IMR-90 (cell line): ENCODE measurements at regions not wholly inside any gene's neighbourhood (a gene's known extent, or its start where the extent isn't known, plus 50 kb on each side); places are given as distances from the start of the nearest gene placed in this dataset.

ENCODE experiments used
- ATAC-seq: fragments of 200-7000 bp; cut with Tn5 transposase; 2 replicates; pipeline ENCODE4 v1.9.1; 2020; ENCODE audit warnings: low read depth, mild to moderate bottlenecking, moderate library complexity
- BruUV-seq: library from RNA; stranded (reverse); fragments of 400-500 nt; replicated peaks from 2 replicates; lab custom pipeline; 2021; lab: Mats Ljungman, UMichigan
- CTCF ChIA-PET: fragments of 300-600 bp; formaldehyde crosslinking; extraction: SDS; loops from one replicate; lab custom pipeline; 2021; ENCODE audit warnings: antibody characterized with exemption; lab: Yijun Ruan, JAX
- POLR2A ChIA-PET: fragments of 300-600 bp; sonication (Branson Sonifier 250); formaldehyde crosslinking; loops from one replicate; lab custom pipeline; 2022; ENCODE audit warnings: antibody characterized with exemption; ENCODE audit not compliant: unreplicated experiment; lab: Charles Lee
- DNase-seq: peaks from one replicate; pipeline ENCODE4 v3.0.0; 2013
- H2AFZ ChIP-seq: replicated peaks from 2 replicates; pipeline ENCODE3; 2013; ENCODE audit warnings: low read length, mild to moderate bottlenecking; ENCODE audit not compliant: poor library complexity
- H2AK5ac ChIP-seq: 2 replicates; pipeline ENCODE4 v1.6.1; 2013; ENCODE audit warnings: low read depth, low read length, inconsistent platforms
- H2AK9ac ChIP-seq: replicated peaks from 2 replicates; pipeline ENCODE3; 2013; ENCODE audit warnings: mild to moderate bottlenecking, low read depth, low read length, moderate library complexity; ENCODE audit not compliant: poor library complexity
- H2BK120ac ChIP-seq: 2 replicates; pipeline ENCODE4 v1.6.1; 2013; ENCODE audit warnings: low read depth, low read length, inconsistent platforms
- H2BK15ac ChIP-seq: 3 replicates; pipeline ENCODE4 v1.6.1; 2013; ENCODE audit warnings: low read depth, low read length, inconsistent platforms
- H2BK20ac ChIP-seq: 2 replicates; pipeline ENCODE4 v1.6.1; 2013; ENCODE audit warnings: low read depth, mild to moderate bottlenecking, inconsistent platforms, low read length, moderate library complexity
- H2BK5ac ChIP-seq: 2 replicates; pipeline ENCODE4 v1.6.1; 2013; ENCODE audit warnings: mild to moderate bottlenecking, low read depth, low read length, inconsistent platforms; ENCODE audit not compliant: poor library complexity, severe bottlenecking
- H3K14ac ChIP-seq: replicated peaks from 2 replicates; pipeline ENCODE4 v1.6.1; 2013; ENCODE audit warnings: low read depth, low read length, inconsistent platforms
- H3K18ac ChIP-seq: 2 replicates; pipeline ENCODE4 v1.6.1; 2013; ENCODE audit warnings: low read depth, low read length, control low read depth
- H3K23ac ChIP-seq: 2 replicates; pipeline ENCODE4 v1.6.1; 2013; ENCODE audit warnings: low read depth, low read length, inconsistent platforms
- H3K27ac ChIP-seq: 2 replicates; pipeline ENCODE4 v1.5.1; 2013; ENCODE audit warnings: mild to moderate bottlenecking, control low read depth, low read length; ENCODE audit not compliant: insufficient read depth
- H3K27me3 ChIP-seq: 2 replicates; pipeline ENCODE4 v1.6.1; 2013; ENCODE audit warnings: low read length; ENCODE audit not compliant: control insufficient read depth, insufficient read depth
- H3K36me3 ChIP-seq: 2 replicates; pipeline ENCODE4 v1.6.1; 2013; ENCODE audit warnings: low read length, mixed read lengths; ENCODE audit not compliant: control insufficient read depth, insufficient read depth
- H3K4ac ChIP-seq: 2 replicates; pipeline ENCODE4 v1.6.1; 2013; ENCODE audit warnings: low read depth, low read length, inconsistent platforms
- H3K4me1 ChIP-seq: 2 replicates; pipeline ENCODE4 v1.6.1; 2013; ENCODE audit warnings: low read length, mixed read lengths; ENCODE audit not compliant: control insufficient read depth, insufficient read depth
- H3K4me2 ChIP-seq: 2 replicates; pipeline ENCODE4 v1.6.1; 2013; ENCODE audit warnings: low read depth, mild to moderate bottlenecking, control low read depth, low read length, moderate library complexity
- H3K4me3 ChIP-seq: 2 replicates; pipeline ENCODE4 v1.5.1; 2013; ENCODE audit warnings: low read depth, mild to moderate bottlenecking, control low read depth, low read length, moderate library complexity; ENCODE audit not compliant: insufficient read depth
- H3K56ac ChIP-seq: 2 replicates; pipeline ENCODE4 v1.6.1; 2013; ENCODE audit warnings: low read length, inconsistent platforms; ENCODE audit not compliant: insufficient read depth; ENCODE audit errors: extremely low read depth
- H3K79me1 ChIP-seq, 2 experiments: 2 replicates each; pipeline ENCODE4 v1.6.1; 2013; ENCODE audit warnings: low read length in 2 of 2, inconsistent platforms in 1 of 2, low read depth in 1 of 2
- H3K9ac ChIP-seq: 2 replicates; pipeline ENCODE4 v1.6.1; 2013; ENCODE audit warnings: low read depth, low read length, control low read depth
- H3K9me1 ChIP-seq: 2 replicates; pipeline ENCODE4 v1.6.1; 2013; ENCODE audit warnings: low read length, inconsistent platforms; ENCODE audit not compliant: insufficient read depth
- H3K9me3 ChIP-seq: 2 replicates; pipeline ENCODE4 v1.6.1; 2013; ENCODE audit warnings: low read length; ENCODE audit not compliant: control insufficient read depth, insufficient read depth
- H4K20me1 ChIP-seq: 2 replicates; pipeline ENCODE4 v1.6.1; 2013; ENCODE audit warnings: low read length, inconsistent platforms; ENCODE audit not compliant: insufficient read depth
- H4K5ac ChIP-seq: 2 replicates; pipeline ENCODE4 v1.6.1; 2013; ENCODE audit warnings: mild to moderate bottlenecking, low read depth, low read length, control low read depth
- H4K8ac ChIP-seq, 2 experiments: 2 replicates each; pipeline ENCODE4 v1.6.1; 2013; ENCODE audit warnings: low read depth in 2 of 2, low read length in 2 of 2, control low read depth in 1 of 2, inconsistent platforms in 1 of 2
- H4K91ac ChIP-seq: 2 replicates; pipeline ENCODE4 v1.6.1; 2013; ENCODE audit warnings: low read depth, low read length, inconsistent platforms; ENCODE audit not compliant: insufficient read depth
- BHLHE40 ChIP-seq: fragments of 150-350 bp; IDR thresholded peaks from 2 replicates; pipeline ENCODE4 v1.6.1; 2016; ENCODE audit warnings: mild to moderate bottlenecking, low read depth, low read length
- CEBPB ChIP-seq: IDR thresholded peaks from 2 replicates; pipeline ENCODE4 v1.6.1; 2012; ENCODE audit warnings: low read depth, low read length, improper control_type of control experiment
- CHD1 ChIP-seq: IDR thresholded peaks from 2 replicates; pipeline ENCODE4 v1.6.1; 2012; ENCODE audit warnings: low read depth, low read length, improper control_type of control experiment
- FOS ChIP-seq: fragments of 150-350 bp; IDR thresholded peaks from 2 replicates; pipeline ENCODE4 v1.6.1; 2016; ENCODE audit warnings: low read depth, low read length
- MAFK ChIP-seq: IDR thresholded peaks from 2 replicates; pipeline ENCODE4 v1.6.1; 2012; ENCODE audit warnings: low read depth, low read length, improper control_type of control experiment
- MAZ ChIP-seq: IDR thresholded peaks from 2 replicates; pipeline ENCODE4 v1.6.1; 2012; ENCODE audit warnings: low read depth, mild to moderate bottlenecking, low read length, improper control_type of control experiment, moderate library complexity, borderline replicate concordance
- MXI1 ChIP-seq: IDR thresholded peaks from 2 replicates; pipeline ENCODE4 v1.6.1; 2012; ENCODE audit warnings: low read depth, mild to moderate bottlenecking, low read length, moderate library complexity, borderline replicate concordance
- NFE2L2 ChIP-seq: fragments of 150-350 bp; IDR thresholded peaks from 2 replicates; pipeline ENCODE4 v1.6.1; 2016; ENCODE audit warnings: low read depth, mild to moderate bottlenecking, low read length
- POLR2A ChIP-seq: IDR thresholded peaks from 2 replicates; pipeline ENCODE4 v1.6.1; 2012; ENCODE audit warnings: mild to moderate bottlenecking, low read depth, low read length
- RAD21 ChIP-seq: IDR thresholded peaks from 2 replicates; pipeline ENCODE4 v1.6.1; 2012; ENCODE audit warnings: low read length, improper control_type of control experiment
- RCOR1 ChIP-seq: IDR thresholded peaks from 2 replicates; pipeline ENCODE4 v1.6.1; 2012; ENCODE audit warnings: mild to moderate bottlenecking, low read length, improper control_type of control experiment; ENCODE audit not compliant: insufficient replicate concordance
- RFX5 ChIP-seq: IDR thresholded peaks from 2 replicates; pipeline ENCODE4 v1.8.0; 2012; ENCODE audit warnings: low read depth, mild to moderate bottlenecking, low read length, moderate library complexity
- SMC3 ChIP-seq: fragments of 150-350 bp; IDR thresholded peaks from 2 replicates; pipeline ENCODE4 v1.6.1; 2016; ENCODE audit warnings: low read depth, mild to moderate bottlenecking, antibody characterized with exemption, low read length, moderate library complexity
- USF2 ChIP-seq: fragments of 150-350 bp; IDR thresholded peaks from 2 replicates; pipeline ENCODE4 v1.6.1; 2017; ENCODE audit warnings: mild to moderate bottlenecking, antibody characterized with exemption, low read length, low read depth
- WGBS, 2 experiments: methylation state at CpG; one replicate each; pipeline versions ENCODE4 v1.1.5 to v1.1.7; 2013; ENCODE audit warnings: missing lambda C conversion rate in 2 of 2; ENCODE audit not compliant: insufficient read length in 1 of 2; ENCODE audit errors: extremely low coverage in 2 of 2; 5-methylcytosine and 5-hydroxymethylcytosine counted together
- dilution Hi-C: fragments of 300-500 bp; cut with HindIII; formaldehyde crosslinking; loops from one replicate; pipeline ENCODE4 v1.14.3; 2018; ENCODE audit warnings: low sequenced_read_pairs; ENCODE audit not compliant: unreplicated experiment
- in situ Hi-C: fragments of 300-500 bp; cut with MboI; formaldehyde crosslinking; loops from 3 replicates; pipeline ENCODE4 v1.14.3; 2019; ENCODE audit warnings: low sequenced_read_pairs, inconsistent platforms, mixed read lengths
- intact Hi-C: fragments of 100-400 bp; cut with micrococcal nuclease; formaldehyde crosslinking; loops from 2 replicates; pipeline ENCODE4 v1.10.0; 2022
- TF ChIP-seq, protein P1 (sequence below): fragments of 150-350 bp; IDR thresholded peaks from 2 replicates; pipeline ENCODE4 v1.6.1; 2016; ENCODE audit warnings: low read depth, mild to moderate bottlenecking, low read length, moderate library complexity, borderline replicate concordance

- intact Hi-C loops: no loop called here
- H3K4me2 ChIP-seq: no peak overlapping the region
- H2BK15ac ChIP-seq: no peak overlapping the region
- no peak overlapping the region for H3K23ac ChIP-seq
- dilution Hi-C loops: no loop called here
- H2BK20ac ChIP-seq: no peak overlapping the region
- H3K9me1 ChIP-seq: no peaks in the 10 kb centered on the region
- H2BK120ac ChIP-seq: no peak overlapping the region
- H3K27ac ChIP-seq: no peak overlapping the region
- H2AK5ac ChIP-seq: no peak overlapping the region
- no TSS peak for BruUV-seq
- H2BK5ac ChIP-seq: no peak overlapping the region
- CTCF ChIA-PET: no interaction called here
- TF ChIP-seq MXI1 (no peak), RCOR1 (no peak), RAD21 (no peak), MAFK (no peak), RFX5 (no peak), CHD1 (no peak), BHLHE40 (no peak), CEBPB (no peak), POLR2A (no peak), FOS (no peak), NFE2L2 (no peak), USF2 (no peak), SMC3 (no peak), MAZ (no peak)
- TF ChIP-seq, protein P1, sequence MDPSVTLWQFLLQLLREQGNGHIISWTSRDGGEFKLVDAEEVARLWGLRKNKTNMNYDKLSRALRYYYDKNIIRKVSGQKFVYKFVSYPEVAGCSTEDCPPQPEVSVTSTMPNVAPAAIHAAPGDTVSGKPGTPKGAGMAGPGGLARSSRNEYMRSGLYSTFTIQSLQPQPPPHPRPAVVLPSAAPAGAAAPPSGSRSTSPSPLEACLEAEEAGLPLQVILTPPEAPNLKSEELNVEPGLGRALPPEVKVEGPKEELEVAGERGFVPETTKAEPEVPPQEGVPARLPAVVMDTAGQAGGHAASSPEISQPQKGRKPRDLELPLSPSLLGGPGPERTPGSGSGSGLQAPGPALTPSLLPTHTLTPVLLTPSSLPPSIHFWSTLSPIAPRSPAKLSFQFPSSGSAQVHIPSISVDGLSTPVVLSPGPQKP: no peak
- no peaks in the 10 kb centered on the region for H3K36me3 ChIP-seq
- no peak overlapping the region for H3K14ac ChIP-seq
- no peak overlapping the region for H4K91ac ChIP-seq
- POLR2A ChIA-PET: no interaction called here
- peaks cover 20% of the 10 kb centered on the region for H3K9me3 ChIP-seq
- no peak overlapping the region for H3K4ac ChIP-seq
- in situ Hi-C loops: no loop called here
- ATAC-seq (no peak), DNase-seq (no peak)
- WGBS, 2 experiments: no CpG with 5 or more reads among the region's 1 CpG
- no peak overlapping the region for H2AFZ ChIP-seq
- no peaks in the 10 kb centered on the region for H4K20me1 ChIP-seq
- no peaks in the 10 kb centered on the region for H3K79me1 ChIP-seq
- no peak overlapping the region for H3K56ac ChIP-seq
- no peaks in the 10 kb centered on the region for H3K4me1 ChIP-seq
- H3K27me3 ChIP-seq: no peaks in the 10 kb centered on the region
- no peak overlapping the region for H3K18ac ChIP-seq
- no peak overlapping the region for H2AK9ac ChIP-seq
- H4K8ac ChIP-seq: no peak overlapping the region
- no peak overlapping the region for H3K9ac ChIP-seq
- H3K4me3 ChIP-seq: no peak overlapping the region
- H4K5ac ChIP-seq: no peak overlapping the region
Measured at GRCh38 chr3:3305841-3306240, 126.3 kb upstream of the CRBN start.
